HepG2 (cell line): ENCODE measurements at regions not wholly inside any gene's neighbourhood (a gene's known extent, or its start where the extent isn't known, plus 50 kb on each side); places are given as distances from the start of the nearest gene placed in this dataset.

Experiments used
- ATAC-seq: fragments of 200-7000 bp; cut with Tn5 transposase; 3 replicates; pipeline ENCODE4 v1.9.1; 2020; ENCODE audit warnings: mild to moderate bottlenecking, moderate library complexity
- BruUV-seq: library from RNA; stranded (reverse); fragments of 400-500 nt; replicated peaks from 2 replicates; lab custom pipeline; 2021; lab: Mats Ljungman, UMichigan
- CTCF ChIA-PET: fragments of 300-600 bp; formaldehyde crosslinking; extraction: SDS; loops from one replicate; lab custom pipeline; 2021; ENCODE audit warnings: low total read pairs, inconsistent platforms, low intra/inter-chr PET ratio; lab: Yijun Ruan, JAX
- POLR2A ChIA-PET: fragments of 350-600 bp; sonication (Branson Sonifier 250); formaldehyde crosslinking; loops from one replicate; lab custom pipeline; 2020; ENCODE audit warnings: antibody characterized with exemption, inconsistent platforms; lab: Yijun Ruan, JAX
- DNase-seq: peaks from one replicate; pipeline ENCODE4 v3.0.0-alpha.2; 2015; ENCODE audit warnings: low spot score
- FAIRE-seq: peaks from 3 replicates; lab custom pipeline; 2011; peaks lifted over from hg19 to GRCh38; lab: Jason Lieb, UNC
- H2AFZ ChIP-seq: one replicate; pipeline ENCODE4 v1.6.1; 2011; ENCODE audit warnings: low read length, inconsistent platforms
- H3K27ac ChIP-seq: fragments of 300-600 bp; 3 replicates; pipeline ENCODE4 v1.8.0; 2011; ENCODE audit warnings: mixed run types, mild to moderate bottlenecking, mixed read lengths, low read length, inconsistent platforms; ENCODE audit not compliant: insufficient read depth; ENCODE audit errors: extremely low read length
- H3K27me3 ChIP-seq, 2 experiments: fragments of 200-600 bp in 1 of 2; 2 replicates in 1 of 2; 3 replicates in 1 of 2; pipeline versions ENCODE4 v1.6.0 to v1.8.0; 2011; ENCODE audit warnings: low read length in 2 of 2, mild to moderate bottlenecking in 2 of 2, moderate library complexity in 2 of 2, inconsistent platforms in 1 of 2; ENCODE audit not compliant: insufficient read depth in 2 of 2, control insufficient read depth in 1 of 2
- H3K36me3 ChIP-seq, 2 experiments: fragments of 200-600 bp in 1 of 2; replicated peaks in 1 of 2; 2 replicates in 1 of 2; 3 replicates in 1 of 2; pipeline versions ENCODE4 v1.5.1 to v1.8.0; 2011; ENCODE audit warnings: low read length in 2 of 2, inconsistent platforms in 1 of 2; ENCODE audit not compliant: insufficient read depth in 2 of 2, control insufficient read depth in 1 of 2
- H3K4me1 ChIP-seq: 2 replicates; pipeline ENCODE4 v1.5.1; 2012; ENCODE audit warnings: low read length, inconsistent platforms; ENCODE audit not compliant: insufficient read depth
- H3K4me2 ChIP-seq: 2 replicates; pipeline ENCODE4 v1.6.0; 2011; ENCODE audit warnings: low read depth, low read length, inconsistent platforms
- H3K4me3 ChIP-seq, 3 experiments: fragments of 200-600 bp in 1 of 3; sonication (generic), shearing (Covaris generic) in 1 of 3; replicated peaks in 1 of 3; 2 replicates each; pipeline ENCODE4 v1.5.1; 2011 to 2016; ENCODE audit warnings: low read length in 3 of 3, inconsistent platforms in 2 of 3, low read depth in 2 of 3, mild to moderate bottlenecking in 2 of 3, control low read depth in 1 of 3, mixed read lengths in 1 of 3; ENCODE audit not compliant: insufficient read depth in 1 of 3
- H3K79me2 ChIP-seq: one replicate; pipeline ENCODE4 v1.6.1; 2011; ENCODE audit warnings: low read length, inconsistent platforms; ENCODE audit not compliant: insufficient read depth
- H3K9ac ChIP-seq: 2 replicates; pipeline ENCODE4 v1.6.0; 2011; ENCODE audit warnings: mild to moderate bottlenecking, low read depth, low read length, inconsistent platforms; ENCODE audit not compliant: insufficient read depth
- H3K9me3 ChIP-seq: 2 replicates; pipeline ENCODE4 v1.5.1; 2012; ENCODE audit warnings: mild to moderate bottlenecking, low read length
- H4K20me1 ChIP-seq: 2 replicates; pipeline ENCODE4 v1.6.0; 2011; ENCODE audit warnings: inconsistent platforms, mild to moderate bottlenecking, low read length, moderate library complexity; ENCODE audit not compliant: insufficient read depth
- ARNT ChIP-seq: fragments of 450-650 bp; IDR thresholded peaks from 2 replicates; pipeline ENCODE4 v1.6.1; 2017
- ATF7 ChIP-seq, 2 experiments: fragments of 450-650 bp in 1 of 2; sonication (generic) in 1 of 2; formaldehyde crosslinking in 1 of 2; IDR thresholded peaks; 2 replicates each; pipeline versions ENCODE4 v1.4.0 to v1.6.1; 2016 to 2020; ENCODE audit warnings: antibody characterized with exemption in 1 of 2, mild to moderate bottlenecking in 1 of 2, missing genetic modification reagents in 1 of 2
- FUBP1 ChIP-seq: sonication (generic); formaldehyde crosslinking; IDR thresholded peaks from 2 replicates; pipeline ENCODE4 v1.5.1; 2020; ENCODE audit warnings: missing genetic modification reagents, mild to moderate bottlenecking, borderline replicate concordance
- KDM3A ChIP-seq: IDR thresholded peaks from 2 replicates; pipeline ENCODE4 v1.6.1; 2018; ENCODE audit warnings: low read depth, missing compliant biosample characterization
- MAX ChIP-seq: IDR thresholded peaks from 2 replicates; pipeline ENCODE4 v1.6.1; 2012; ENCODE audit warnings: inconsistent platforms
- MTF2 ChIP-seq: sonication (generic); formaldehyde crosslinking; IDR thresholded peaks from 2 replicates; pipeline ENCODE4 v1.5.0; 2020; ENCODE audit warnings: missing genetic modification reagents, borderline replicate concordance
- NFATC3 ChIP-seq: sonication (generic); formaldehyde crosslinking; IDR thresholded peaks from 2 replicates; pipeline ENCODE4 v1.5.1; 2020; ENCODE audit warnings: mild to moderate bottlenecking, missing genetic modification reagents
- RAD51 ChIP-seq: fragments of 450-650 bp; IDR thresholded peaks from 2 replicates; pipeline ENCODE4 v1.6.1; 2016; ENCODE audit warnings: borderline replicate concordance
- REXO4 ChIP-seq: sonication (generic); formaldehyde crosslinking; IDR thresholded peaks from 2 replicates; pipeline ENCODE4 v1.8.0; 2022; ENCODE audit warnings: missing genetic modification reagents, mild to moderate bottlenecking, borderline replicate concordance
- RXRB ChIP-seq: IDR thresholded peaks from 2 replicates; pipeline ENCODE4 v1.6.1; 2016; ENCODE audit warnings: borderline replicate concordance, missing genetic modification reagents, missing compliant biosample characterization
- SP140L ChIP-seq: sonication (generic); formaldehyde crosslinking; IDR thresholded peaks from 2 replicates; pipeline ENCODE4 v1.4.0; 2020; ENCODE audit warnings: missing genetic modification reagents, borderline replicate concordance
- ZNF235 ChIP-seq: sonication (generic); formaldehyde crosslinking; IDR thresholded peaks from 2 replicates; pipeline ENCODE4 v1.8.1; 2023; ENCODE audit warnings: mild to moderate bottlenecking, missing genetic modification reagents, borderline replicate concordance
- ZNF274 ChIP-seq: sonication (generic); formaldehyde crosslinking; IDR thresholded peaks from 2 replicates; pipeline ENCODE4 v1.5.1; 2020; ENCODE audit warnings: mild to moderate bottlenecking, missing genetic modification reagents
- ZNF468 ChIP-seq: sonication (generic); formaldehyde crosslinking; IDR thresholded peaks from 2 replicates; pipeline ENCODE4 v1.8.0; 2022; ENCODE audit warnings: mild to moderate bottlenecking, moderate library complexity, missing genetic modification reagents
- WGBS: methylation state at CpG from one replicate; pipeline ENCODE4 v1.1.6; 2017; ENCODE audit warnings: low lambda C conversion rate; 5-methylcytosine and 5-hydroxymethylcytosine counted together
- in situ Hi-C: cut with HindIII; loops from 2 replicates; pipeline ENCODE4 v1.10.0; 2017; ENCODE audit warnings: low pct_unique_long_range_greater_than_20kb; ENCODE audit not compliant: extremely low pct_ligation_motif_present
- intact Hi-C: fragments of 100-400 bp; cut with micrococcal nuclease; formaldehyde crosslinking; loops from one replicate; pipeline ENCODE4 v1.10.0; 2022; ENCODE audit not compliant: unreplicated experiment

- POLR2A ChIA-PET, result no interaction called here
- ATAC-seq (no peak), DNase-seq (no peak), FAIRE-seq (no peak)
- Histone ChIP-seq H4K20me1 (no peaks in the 10 kb centered on the region), H3K4me3 (no peak overlapping the region), H3K9me3 (no peaks in the 10 kb centered on the region), H3K9ac (no peak overlapping the region), H2AFZ (no peak overlapping the region), H3K4me2 (no peak overlapping the region), H3K36me3 (no peaks in the 10 kb centered on the region), H3K27me3 (peaks cover 2 to 48% of the 10 kb centered on the region in 2 experiments), H3K27ac (no peak overlapping the region), H3K4me1 (no peaks in the 10 kb centered on the region), H3K79me2 (no peaks in the 10 kb centered on the region)
- no peak for TF ChIP-seq ZNF468 (CRISPR knock-in tag)
- no peak for TF ChIP-seq MTF2 (CRISPR knock-in tag)
- no peak for TF ChIP-seq SP140L
- TF ChIP-seq RXRB (CRISPR knock-in tag), result no peak
- no peak for TF ChIP-seq ARNT
- no peak for TF ChIP-seq ZNF274
- TF ChIP-seq ZNF235 (CRISPR knock-in tag), result no peak
- TF ChIP-seq KDM3A, result no peak
- TF ChIP-seq REXO4 (CRISPR knock-in tag), result no peak
- TF ChIP-seq RAD51, result no peak
- no peak for TF ChIP-seq ATF7 (IDR thresholded peaks at IDR 0.05)
- no peak for TF ChIP-seq ATF7 (CRISPR knock-in tag; IDR thresholded peaks at IDR 0.05)
- no peak for TF ChIP-seq FUBP1 (CRISPR knock-in tag)
- no peak for TF ChIP-seq MAX
- TF ChIP-seq NFATC3 (CRISPR knock-in tag), result no peak
- CTCF ChIA-PET, result no interaction called here
- in situ Hi-C loops (no loop called here), intact Hi-C loops (no loop called here)
- WGBS, result 1% methylated on average over 5 of the region's 6 CpGs
- no TSS peak for BruUV-seq
Measured at GRCh38 chr15:93417631-93418030, 328.6 kb upstream of the RGMA start.
